HUES6 (cell line): ENCODE measurements at regions not wholly inside any gene's neighbourhood (a gene's known extent, or its start where the extent isn't known, plus 50 kb on each side); places are given as distances from the start of the nearest gene placed in this dataset.

ENCODE experiments used
- H3K27ac ChIP-seq: 2 replicates; pipeline ENCODE4 v1.7.0; 2013; ENCODE audit warnings: low read depth, mild to moderate bottlenecking, low read length, inconsistent platforms
- H3K27me3 ChIP-seq: 2 replicates; pipeline ENCODE4 v1.6.1; 2013; ENCODE audit warnings: low read length; ENCODE audit not compliant: control insufficient read depth, insufficient read depth
- H3K36me3 ChIP-seq: 2 replicates; pipeline ENCODE4 v1.6.1; 2013; ENCODE audit warnings: low read length; ENCODE audit not compliant: control insufficient read depth, insufficient read depth
- H3K4me1 ChIP-seq: 2 replicates; pipeline ENCODE4 v1.6.1; 2013; ENCODE audit warnings: low read length; ENCODE audit not compliant: control insufficient read depth, insufficient read depth
- H3K4me3 ChIP-seq: 2 replicates; pipeline ENCODE4 v1.5.1; 2013; ENCODE audit warnings: low read depth, low read length
- H3K9ac ChIP-seq: one replicate; pipeline ENCODE4 v1.6.1; 2013; ENCODE audit warnings: mild to moderate bottlenecking, low read length
- H3K9me3 ChIP-seq: 2 replicates; pipeline ENCODE4 v1.6.1; 2013; ENCODE audit warnings: low read depth, low read length; ENCODE audit not compliant: control insufficient read depth, insufficient read depth

DNA sequence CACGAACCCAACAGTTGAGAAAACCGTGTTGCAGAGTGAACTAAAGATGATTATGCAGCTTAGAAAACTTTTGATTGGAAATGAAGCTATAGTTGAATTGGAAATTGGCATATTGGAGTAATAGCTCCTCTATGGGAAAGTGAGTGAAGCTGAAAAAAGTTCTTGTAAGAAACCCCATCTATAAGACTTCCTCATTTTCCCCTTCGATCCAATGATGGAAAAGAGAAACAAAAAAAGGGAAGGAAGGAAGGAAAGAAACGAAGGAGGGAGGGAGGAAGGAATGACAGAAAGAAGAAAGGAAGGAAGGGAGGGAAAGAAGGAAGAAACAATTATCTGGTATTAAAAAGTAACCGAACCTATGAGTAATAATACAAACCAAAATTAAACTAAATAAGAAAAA, 791.8 kb upstream of the NR2F2 start:
- no peaks in the 10 kb centered on the region for H3K9me3 ChIP-seq
- H3K4me1 ChIP-seq = no peaks in the 10 kb centered on the region
- H3K27ac ChIP-seq = no peak overlapping the region
- H3K36me3 ChIP-seq = no peaks in the 10 kb centered on the region
- H3K27me3 ChIP-seq = no peaks in the 10 kb centered on the region
- no peak overlapping the region for H3K4me3 ChIP-seq
- no peak overlapping the region for H3K9ac ChIP-seq

DNA sequence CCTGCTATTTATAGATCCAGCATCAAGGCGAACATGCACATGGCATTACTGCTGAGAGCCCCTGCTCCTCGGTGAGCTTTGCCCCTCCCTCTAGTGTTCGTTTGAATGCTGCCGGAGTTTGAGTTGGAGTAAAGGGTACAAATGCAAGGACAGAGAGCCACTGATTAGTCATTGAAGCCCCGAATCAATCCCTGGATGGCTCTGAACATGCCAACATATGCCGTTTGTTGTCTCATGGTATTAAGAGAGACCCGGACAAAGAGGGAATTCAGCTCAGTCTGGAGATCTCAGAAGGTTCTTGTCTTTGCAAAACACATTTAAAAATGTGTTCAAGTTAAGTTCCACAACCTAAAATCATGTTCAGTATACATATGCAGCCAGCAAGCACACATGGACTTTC, 789.2 kb upstream of the NR2F2 start:
- H3K36me3 ChIP-seq = no peaks in the 10 kb centered on the region
- no peak overlapping the region for H3K4me3 ChIP-seq
- H3K4me1 ChIP-seq = no peaks in the 10 kb centered on the region
- no peak overlapping the region for H3K9ac ChIP-seq
- H3K9me3 ChIP-seq = no peaks in the 10 kb centered on the region
- no peak overlapping the region for H3K27ac ChIP-seq
- no peaks in the 10 kb centered on the region for H3K27me3 ChIP-seq

DNA sequence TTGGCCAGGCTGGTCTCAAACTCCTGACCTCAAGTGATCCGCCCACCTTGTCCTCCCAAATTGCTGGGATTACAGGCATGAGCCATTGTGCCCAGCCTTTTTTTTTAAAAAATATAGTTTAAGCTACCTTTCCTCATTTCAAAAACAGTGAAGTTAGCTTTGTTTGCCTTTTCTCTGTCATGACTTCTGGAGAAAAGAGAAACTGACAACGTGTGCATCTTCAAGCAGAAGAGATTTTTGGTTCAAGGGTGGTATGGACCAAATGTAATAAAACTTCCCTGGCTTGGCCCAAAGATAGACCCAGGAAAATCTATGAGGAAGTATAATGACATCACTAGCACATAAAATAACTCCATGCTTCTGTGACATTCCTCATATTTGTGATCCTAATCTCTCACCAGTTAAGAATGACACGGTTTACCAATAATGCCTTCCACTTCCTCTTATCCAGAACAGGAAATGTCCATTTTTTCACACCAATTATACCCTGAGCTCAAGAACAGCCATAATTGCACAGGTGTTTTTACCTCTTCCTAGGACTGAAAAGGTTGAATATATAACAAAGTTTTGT, 781.2 kb upstream of the NR2F2 start:
- no peak overlapping the region for H3K4me3 ChIP-seq

DNA sequence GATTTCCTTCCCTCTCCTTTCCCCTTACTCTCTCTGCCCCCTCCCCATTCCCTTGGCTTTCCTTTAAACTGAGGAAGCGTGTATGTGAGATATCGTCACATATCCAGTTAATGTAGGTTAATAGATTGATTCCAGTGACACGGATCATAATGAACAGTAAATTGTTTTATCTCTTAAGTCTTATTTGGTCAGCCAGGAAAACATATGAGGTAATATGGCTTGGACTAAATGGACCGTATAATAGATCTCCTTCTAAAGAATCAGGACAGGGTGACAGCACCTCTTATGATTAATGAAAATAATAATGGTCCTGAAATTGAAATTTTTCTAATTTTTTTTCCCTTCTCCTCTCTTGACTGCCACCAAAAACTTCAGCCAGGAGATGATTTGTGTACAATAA, 779.8 kb upstream of the NR2F2 start:
- Histone ChIP-seq H3K4me1 (no peaks in the 10 kb centered on the region), H3K9me3 (no peaks in the 10 kb centered on the region), H3K36me3 (no peaks in the 10 kb centered on the region), H3K9ac (no peak overlapping the region), H3K27me3 (no peaks in the 10 kb centered on the region), H3K4me3 (no peak overlapping the region), H3K27ac (no peak overlapping the region)

More for the DNA sequence above, 781.2 kb upstream of the NR2F2 start:
- no peak overlapping the region for H3K27ac ChIP-seq
- no peaks in the 10 kb centered on the region for H3K36me3 ChIP-seq
- no peaks in the 10 kb centered on the region for H3K4me1 ChIP-seq
- H3K9ac ChIP-seq = no peak overlapping the region
- H3K27me3 ChIP-seq = no peaks in the 10 kb centered on the region
- H3K9me3 ChIP-seq = no peaks in the 10 kb centered on the region

DNA sequence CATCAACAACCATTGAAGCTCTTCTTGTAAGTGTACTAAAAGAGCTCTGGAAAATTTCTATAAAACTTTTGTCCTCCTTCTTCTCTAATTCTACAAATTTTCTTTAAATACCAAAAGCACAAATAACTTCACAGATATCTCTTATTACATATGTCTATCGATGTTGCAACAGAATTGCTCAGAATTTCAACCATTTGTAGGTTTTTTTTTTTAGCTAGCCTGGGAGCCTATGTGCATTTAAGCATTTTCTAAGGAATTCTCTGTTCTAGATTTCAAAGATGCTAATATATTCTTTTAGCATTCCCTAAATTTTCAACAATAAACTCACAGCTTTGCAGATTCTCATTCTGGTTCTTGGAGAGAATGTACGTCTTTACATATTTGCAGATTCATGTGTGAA, 774.3 kb upstream of the NR2F2 start:
- H3K9ac ChIP-seq = no peak overlapping the region
- H3K27ac ChIP-seq = no peak overlapping the region; the same call in 1 of the 2 replicates
- no peak overlapping the region for H3K4me3 ChIP-seq
- H3K27me3 ChIP-seq = no peaks in the 10 kb centered on the region
- no peaks in the 10 kb centered on the region for H3K9me3 ChIP-seq
- peaks cover 6% of the 10 kb centered on the region for H3K4me1 ChIP-seq
- no peaks in the 10 kb centered on the region for H3K36me3 ChIP-seq

DNA sequence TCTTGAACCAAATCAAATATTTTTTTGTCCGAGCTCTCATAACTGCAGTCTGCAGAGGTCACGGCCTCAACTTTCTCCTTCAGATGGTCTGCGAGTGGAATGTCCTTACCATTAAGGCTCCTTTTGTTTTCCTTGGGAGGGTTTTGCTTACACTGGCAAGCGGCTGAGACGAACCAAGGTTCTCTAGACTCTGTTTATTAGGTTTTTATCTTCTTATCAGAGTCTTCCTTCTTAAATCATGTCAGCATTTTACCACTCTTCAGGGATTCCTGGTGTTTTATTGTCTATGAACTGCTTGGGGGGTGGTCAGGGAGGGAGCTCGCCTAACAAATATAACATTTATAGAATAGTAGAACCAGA, 773.7 kb upstream of the NR2F2 start:
- peak overlapping the region; percentile 35; the same call in 1 of the 2 replicates for H3K27ac ChIP-seq
- no peaks in the 10 kb centered on the region for H3K27me3 ChIP-seq
- H3K9me3 ChIP-seq = no peaks in the 10 kb centered on the region
- H3K4me1 ChIP-seq = peaks cover 6% of the 10 kb centered on the region
- H3K4me3 ChIP-seq = no peak overlapping the region
- no peak overlapping the region for H3K9ac ChIP-seq
- H3K36me3 ChIP-seq = no peaks in the 10 kb centered on the region

DNA sequence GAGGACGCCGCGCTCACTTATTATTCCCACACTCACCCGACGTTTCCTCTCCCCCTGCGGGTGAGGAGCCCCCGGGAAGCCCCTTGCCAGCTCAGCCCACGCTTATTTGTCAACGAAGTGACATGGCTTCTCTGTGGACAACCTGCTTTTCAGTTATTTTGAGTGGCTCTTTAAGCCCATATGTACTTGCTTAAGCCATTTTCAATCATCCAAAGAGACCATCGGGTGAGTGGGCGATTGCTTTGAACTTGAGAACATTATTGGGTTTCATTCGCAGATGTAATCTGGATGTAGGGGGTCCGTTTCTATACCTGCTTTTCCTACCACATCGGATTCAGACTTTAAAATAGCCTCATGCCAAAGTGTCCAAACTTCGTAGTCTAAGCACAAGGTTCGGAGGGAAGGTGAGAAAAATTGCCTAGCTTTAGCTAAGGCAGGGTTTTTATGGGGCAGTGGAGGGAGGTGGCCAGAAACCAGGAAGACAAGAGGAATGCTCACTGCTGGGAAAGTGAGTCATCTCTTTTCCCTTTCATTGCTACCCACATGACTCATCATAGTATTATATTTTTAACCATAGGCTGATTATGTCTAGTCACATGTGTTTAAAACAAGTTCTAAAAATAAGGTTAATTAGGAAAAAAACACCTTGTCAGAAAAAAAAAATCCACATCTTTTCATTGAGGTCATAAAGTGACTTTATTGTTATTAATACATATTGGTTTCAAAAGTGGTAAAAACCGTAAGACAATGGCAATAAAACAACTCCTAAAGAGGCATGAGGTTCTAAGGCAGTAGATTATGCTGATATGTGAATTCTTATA, 773.1 kb upstream of the NR2F2 start:
- Histone ChIP-seq H3K4me1 (peaks cover 6% of the 10 kb centered on the region), H3K36me3 (no peaks in the 10 kb centered on the region), H3K27ac (peak overlapping the region; percentile 35; the same call in 1 of the 2 replicates), H3K27me3 (no peaks in the 10 kb centered on the region), H3K4me3 (no peak overlapping the region), H3K9ac (no peak overlapping the region), H3K9me3 (no peaks in the 10 kb centered on the region)

DNA sequence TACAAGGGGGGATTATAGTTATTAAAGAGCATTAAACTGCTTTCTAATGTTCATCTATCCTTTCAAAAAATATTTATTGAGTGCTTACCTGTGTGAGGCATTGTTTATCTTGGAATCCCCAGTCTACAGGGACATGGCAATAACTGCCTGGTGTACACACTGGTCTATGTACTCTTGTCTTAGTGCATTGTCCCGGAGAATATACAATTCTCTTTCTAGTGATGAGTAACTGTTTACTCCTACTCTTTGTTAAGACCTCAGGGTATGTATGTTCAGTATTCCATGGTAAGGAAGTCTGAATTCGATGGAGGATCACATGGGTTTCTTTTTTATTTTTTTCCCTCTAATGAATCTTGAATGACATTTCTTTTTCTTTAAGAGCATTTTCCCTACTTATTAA, 772.4 kb upstream of the NR2F2 start:
- Histone ChIP-seq H3K4me1 (peaks cover 6% of the 10 kb centered on the region), H3K4me3 (no peak overlapping the region), H3K27me3 (no peaks in the 10 kb centered on the region), H3K36me3 (no peaks in the 10 kb centered on the region), H3K9ac (no peak overlapping the region), H3K27ac (no peak overlapping the region), H3K9me3 (no peaks in the 10 kb centered on the region)

DNA sequence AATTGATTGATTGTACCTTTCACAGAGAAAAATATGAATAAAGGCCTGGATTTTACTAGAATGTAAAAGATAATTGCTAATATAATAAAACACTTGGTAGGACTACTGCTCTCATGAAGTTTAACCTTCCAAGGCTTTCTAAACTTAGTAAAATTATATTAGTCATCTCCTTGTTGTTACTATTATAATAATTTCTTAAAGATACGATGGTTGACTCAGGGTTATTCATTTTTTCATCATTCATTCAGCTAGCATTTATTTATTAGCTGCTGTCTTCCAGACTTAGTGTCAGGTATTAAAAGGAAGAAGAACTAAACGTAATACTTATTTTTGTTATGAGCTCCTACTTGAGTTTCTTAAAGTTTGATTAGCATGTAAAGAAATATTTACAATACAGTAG, 771.6 kb upstream of the NR2F2 start:
- no peaks in the 10 kb centered on the region for H3K27me3 ChIP-seq
- H3K9ac ChIP-seq = no peak overlapping the region
- no peak overlapping the region for H3K4me3 ChIP-seq
- peaks cover 6% of the 10 kb centered on the region for H3K4me1 ChIP-seq
- H3K9me3 ChIP-seq = no peaks in the 10 kb centered on the region
- no peaks in the 10 kb centered on the region for H3K36me3 ChIP-seq
- no peak overlapping the region for H3K27ac ChIP-seq

DNA sequence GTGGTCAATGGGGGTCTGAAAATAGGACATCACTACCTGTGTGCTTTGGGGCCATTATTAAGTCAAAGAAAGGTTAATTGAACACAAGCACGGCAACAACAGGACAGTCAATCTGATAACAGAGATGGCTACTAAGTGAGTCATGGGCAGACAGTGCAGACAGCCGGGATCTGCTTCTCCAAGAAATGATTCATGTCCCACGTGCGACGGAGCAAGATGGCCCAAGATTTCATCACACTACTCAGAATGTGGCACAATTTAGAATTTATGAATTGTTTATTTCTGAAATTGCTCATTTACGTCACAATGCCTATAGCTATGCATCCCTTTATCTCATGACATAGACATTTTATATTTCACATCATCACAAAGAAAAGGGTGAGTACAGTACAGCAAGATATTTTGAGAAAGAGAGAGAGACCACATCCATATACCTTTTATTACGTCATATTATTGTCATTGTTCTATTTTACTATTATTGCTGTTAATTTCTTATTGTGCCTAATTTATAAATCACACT, 770.6 kb upstream of the NR2F2 start:
- H3K27me3 ChIP-seq = no peaks in the 10 kb centered on the region
- H3K36me3 ChIP-seq = no peaks in the 10 kb centered on the region
- no peak overlapping the region for H3K27ac ChIP-seq
- H3K4me3 ChIP-seq = no peak overlapping the region
- H3K9ac ChIP-seq = no peak overlapping the region
- H3K4me1 ChIP-seq = peaks cover 6% of the 10 kb centered on the region
- H3K9me3 ChIP-seq = no peaks in the 10 kb centered on the region

DNA sequence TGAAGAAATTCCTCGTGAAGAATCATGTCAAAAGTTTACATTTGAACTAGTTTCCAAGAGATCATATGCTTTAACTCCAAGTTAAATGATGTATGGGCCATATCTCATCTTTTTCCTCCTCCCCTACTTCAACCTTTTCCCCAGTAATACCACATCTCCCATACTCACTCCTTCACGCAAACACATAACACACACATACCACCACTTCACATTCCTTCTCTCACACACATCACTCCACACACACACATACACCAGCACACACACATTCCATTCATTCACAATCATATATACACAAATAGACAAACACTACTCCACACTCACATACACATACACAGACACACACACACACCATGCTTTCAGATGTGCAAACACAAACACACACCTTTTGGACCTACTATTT, 769.0 kb upstream of the NR2F2 start:
- Histone ChIP-seq H3K36me3 (no peaks in the 10 kb centered on the region), H3K27me3 (no peaks in the 10 kb centered on the region)

More for the DNA sequence above, 769.0 kb upstream of the NR2F2 start:
- Histone ChIP-seq H3K9ac (no peak overlapping the region), H3K4me1 (peaks cover 6% of the 10 kb centered on the region), H3K27ac (no peak overlapping the region), H3K4me3 (no peak overlapping the region), H3K9me3 (no peaks in the 10 kb centered on the region)
